Colonic mucosa (tissue), 4 donors: ENCODE measurements at regions not wholly inside any gene's neighbourhood (a gene's known extent, or its start where the extent isn't known, plus 50 kb on each side); places are given as distances from the start of the nearest gene placed in this dataset.

Source experiments
- DNase-seq: peaks from one replicate; pipeline ENCODE4 v3.0.0-alpha.2; 2020
- H3K27ac ChIP-seq: fragments of 200-600 bp; one replicate; pipeline ENCODE4 v1.8.0; 2021
- H3K27me3 ChIP-seq: fragments of 200-600 bp; one replicate; pipeline ENCODE4 v1.8.0; 2021
- H3K36me3 ChIP-seq: fragments of 200-600 bp; one replicate; pipeline ENCODE4 v1.8.0; 2021
- H3K4me1 ChIP-seq: fragments of 200-600 bp; one replicate; pipeline ENCODE4 v1.8.0; 2021; ENCODE audit warnings: mild to moderate bottlenecking
- H3K4me3 ChIP-seq: fragments of 200-600 bp; one replicate; pipeline ENCODE4 v1.8.0; 2021
- H3K9ac ChIP-seq, 2 donors: one replicate each; pipeline ENCODE4 v1.7.0; 2013; ENCODE audit warnings: control low read depth in 2 of 2, low read depth in 2 of 2, low read length in 2 of 2
- H3K9me3 ChIP-seq: fragments of 200-600 bp; one replicate; pipeline ENCODE4 v1.8.0; 2021
- intact Hi-C: fragments of 100-400 bp; cut with DNase I; formaldehyde crosslinking; loops from one replicate; pipeline ENCODE4 v1.14.1; 2022
- TF ChIP-seq, protein P1 (sequence below): fragments of 200-600 bp; IDR thresholded peaks from one replicate; pipeline ENCODE4 v1.8.0; 2022; ENCODE audit warnings: antibody characterized with exemption, mild to moderate bottlenecking
- donor health status: healthy.
- donor health status: DM: no; HTN: no; CAD: no.
- donor health status: DM: no; HTN: no; CAD: no.

DNA sequence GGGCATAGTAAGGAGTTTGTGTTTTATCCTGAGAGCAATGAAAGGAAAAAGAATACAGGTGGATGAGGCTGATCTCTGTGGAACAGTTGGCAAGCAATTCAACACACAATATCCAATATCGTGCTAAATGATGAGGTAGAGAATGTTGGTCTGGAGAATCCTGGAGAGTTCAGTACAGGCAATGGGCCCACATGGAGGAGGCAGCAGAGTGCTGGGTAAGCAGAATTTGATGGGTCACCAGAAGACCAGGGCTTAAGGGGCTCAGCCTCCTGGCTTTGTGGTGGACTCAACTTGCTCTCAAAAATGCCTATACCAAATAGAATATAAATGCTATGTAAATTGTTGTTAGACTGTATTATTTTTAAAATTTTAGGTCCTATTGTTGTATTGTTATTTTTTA lies 271.5 kb upstream of the JARID2 start:
- Histone ChIP-seq H3K36me3 (no peaks in the 10 kb centered on the region), H3K27me3 (no peaks in the 10 kb centered on the region), H3K4me3 (no peak overlapping the region), H3K4me1 (no peaks in the 10 kb centered on the region), H3K9ac (no peak overlapping the region), H3K27ac (no peak overlapping the region), H3K9me3 (no peaks in the 10 kb centered on the region)
- TF ChIP-seq, protein P1, sequence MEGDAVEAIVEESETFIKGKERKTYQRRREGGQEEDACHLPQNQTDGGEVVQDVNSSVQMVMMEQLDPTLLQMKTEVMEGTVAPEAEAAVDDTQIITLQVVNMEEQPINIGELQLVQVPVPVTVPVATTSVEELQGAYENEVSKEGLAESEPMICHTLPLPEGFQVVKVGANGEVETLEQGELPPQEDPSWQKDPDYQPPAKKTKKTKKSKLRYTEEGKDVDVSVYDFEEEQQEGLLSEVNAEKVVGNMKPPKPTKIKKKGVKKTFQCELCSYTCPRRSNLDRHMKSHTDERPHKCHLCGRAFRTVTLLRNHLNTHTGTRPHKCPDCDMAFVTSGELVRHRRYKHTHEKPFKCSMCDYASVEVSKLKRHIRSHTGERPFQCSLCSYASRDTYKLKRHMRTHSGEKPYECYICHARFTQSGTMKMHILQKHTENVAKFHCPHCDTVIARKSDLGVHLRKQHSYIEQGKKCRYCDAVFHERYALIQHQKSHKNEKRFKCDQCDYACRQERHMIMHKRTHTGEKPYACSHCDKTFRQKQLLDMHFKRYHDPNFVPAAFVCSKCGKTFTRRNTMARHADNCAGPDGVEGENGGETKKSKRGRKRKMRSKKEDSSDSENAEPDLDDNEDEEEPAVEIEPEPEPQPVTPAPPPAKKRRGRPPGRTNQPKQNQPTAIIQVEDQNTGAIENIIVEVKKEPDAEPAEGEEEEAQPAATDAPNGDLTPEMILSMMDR: no peak
- intact Hi-C loops: no loop called here
- no peak for DNase-seq

DNA sequence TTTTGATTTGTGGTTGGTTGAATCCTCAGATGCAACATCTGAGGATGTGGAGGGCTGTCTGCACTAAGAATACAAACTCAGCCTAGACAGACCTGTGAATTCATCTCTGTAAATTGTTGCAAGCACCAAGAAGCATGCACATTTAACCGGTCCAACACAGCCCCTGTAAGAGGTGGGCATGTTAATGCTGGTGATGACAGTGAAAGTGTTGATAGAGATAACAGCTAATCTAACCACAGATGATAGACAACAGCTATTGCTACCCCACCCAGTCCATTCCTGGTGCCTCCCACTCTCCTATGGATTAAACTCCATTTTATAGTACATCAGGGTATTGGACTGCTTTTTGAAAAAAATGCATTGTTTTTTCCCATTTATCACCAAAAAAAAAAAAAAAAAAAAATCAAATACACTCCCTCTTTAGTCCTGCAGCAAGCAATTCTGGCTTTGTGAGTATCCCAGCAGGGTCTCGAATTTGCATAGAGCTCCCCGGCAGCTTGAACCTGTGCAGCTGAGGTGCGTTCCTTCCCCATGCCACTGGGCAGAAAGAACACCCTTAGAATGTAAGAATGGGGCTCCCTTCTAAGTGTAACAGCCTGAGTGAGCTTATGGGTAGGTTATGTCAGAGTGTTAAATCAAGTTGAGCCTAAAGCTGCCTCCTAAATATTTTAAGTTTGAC lies 270.9 kb upstream of the JARID2 start:
- Histone ChIP-seq H3K27me3 (no peaks in the 10 kb centered on the region), H3K9ac (no peak overlapping the region), H3K36me3 (no peaks in the 10 kb centered on the region), H3K4me1 (no peaks in the 10 kb centered on the region), H3K4me3 (no peak overlapping the region), H3K27ac (no peak overlapping the region), H3K9me3 (no peaks in the 10 kb centered on the region)
- TF ChIP-seq, protein P1: no peak
- DNase-seq: no peak
- intact Hi-C loops: no loop called here

DNA sequence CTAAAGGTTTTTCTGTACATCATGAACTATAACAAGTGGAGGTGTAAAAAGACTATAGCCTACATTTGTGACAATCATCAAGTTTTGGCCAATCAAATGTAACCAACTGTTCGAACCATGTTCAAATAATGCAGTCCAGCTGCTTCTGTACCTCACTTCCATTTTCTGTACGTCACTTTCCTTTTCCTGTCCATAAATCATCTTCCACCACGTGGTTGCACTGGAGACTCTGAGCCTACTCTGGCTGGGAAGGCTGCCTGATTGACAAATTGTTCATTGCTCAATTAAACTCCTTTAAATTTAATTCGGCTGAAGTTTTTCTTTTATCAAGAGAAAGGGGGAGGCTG lies 270.4 kb upstream of the JARID2 start:
- TF ChIP-seq, protein P1: no peak
- Histone ChIP-seq H3K36me3 (no peaks in the 10 kb centered on the region), H3K4me3 (no peak overlapping the region), H3K9ac (no peak overlapping the region), H3K4me1 (no peaks in the 10 kb centered on the region), H3K9me3 (no peaks in the 10 kb centered on the region), H3K27me3 (no peaks in the 10 kb centered on the region), H3K27ac (no peak overlapping the region)
- intact Hi-C loops: no loop called here
- no peak for DNase-seq

DNA sequence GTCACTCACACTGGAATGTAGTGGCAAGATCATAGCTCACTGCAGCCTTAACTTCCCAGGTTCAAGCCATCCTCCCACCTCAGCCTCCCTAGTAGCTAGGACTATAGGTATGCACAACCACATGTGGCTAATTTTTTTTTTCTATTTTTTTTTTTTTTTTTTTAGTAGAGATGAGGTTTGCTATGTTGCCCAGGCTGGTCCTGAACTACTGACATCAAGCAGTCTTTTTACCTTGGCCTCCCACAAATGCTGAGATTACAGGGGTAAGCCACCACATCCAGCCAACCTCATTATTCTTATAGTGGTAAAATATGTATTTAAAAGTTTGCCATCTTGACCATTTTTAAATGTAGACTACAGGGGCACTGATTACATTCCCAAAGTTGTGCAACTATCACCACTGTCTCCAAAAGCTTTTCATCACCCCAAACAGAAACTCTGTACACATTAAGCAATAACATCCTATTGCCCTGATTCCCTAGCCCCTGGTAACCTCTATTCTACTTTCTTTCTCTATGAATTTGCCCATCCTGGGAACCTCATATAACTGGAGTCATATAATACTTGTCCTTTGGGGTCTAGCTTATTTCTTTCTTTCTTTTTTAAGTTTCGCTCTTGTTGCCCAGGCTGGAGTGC lies 268.0 kb upstream of the JARID2 start:
- H3K9me3 ChIP-seq: no peaks in the 10 kb centered on the region
- no peaks in the 10 kb centered on the region for H3K27me3 ChIP-seq
- H3K27ac ChIP-seq: no peak overlapping the region
- TF ChIP-seq, protein P1: no peak
- H3K4me1 ChIP-seq: no peaks in the 10 kb centered on the region
- H3K4me3 ChIP-seq: no peak overlapping the region
- DNase-seq: no peak
- no peak overlapping the region for H3K9ac ChIP-seq
- H3K36me3 ChIP-seq: no peaks in the 10 kb centered on the region
- intact Hi-C loops: no loop called here

DNA sequence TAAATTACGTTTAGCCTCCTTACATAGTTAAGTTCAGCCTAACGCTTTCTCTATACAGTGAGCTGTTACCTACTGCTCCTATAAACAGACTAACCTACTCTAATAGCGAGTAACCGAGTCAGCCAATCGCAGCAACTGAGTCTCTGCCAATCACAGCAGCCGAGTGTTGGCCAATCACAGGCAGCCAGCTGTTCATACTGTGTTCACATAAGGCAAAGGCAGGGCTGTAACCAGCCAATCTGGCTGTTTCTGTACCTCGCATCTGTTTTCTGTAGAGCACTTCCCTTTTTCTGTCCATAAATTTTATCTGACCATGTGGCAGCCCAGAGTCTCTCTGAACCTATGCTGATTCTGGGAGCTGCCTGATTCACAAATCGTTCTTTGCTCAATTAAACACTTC lies 263.9 kb upstream of the JARID2 start:
- Histone ChIP-seq H3K36me3 (no peaks in the 10 kb centered on the region), H3K9ac (no peak overlapping the region), H3K4me1 (no peaks in the 10 kb centered on the region), H3K4me3 (no peak overlapping the region), H3K27me3 (no peaks in the 10 kb centered on the region), H3K9me3 (no peaks in the 10 kb centered on the region), H3K27ac (no peak overlapping the region)
- intact Hi-C loops: no loop called here
- TF ChIP-seq, protein P1: no peak
- DNase-seq: no peak
